DOHH2 (cell line): ENCODE measurements at regions not wholly inside any gene's neighbourhood (a gene's known extent, or its start where the extent isn't known, plus 50 kb on each side); places are given as distances from the start of the nearest gene placed in this dataset.

ENCODE experiments used
- H3F3A ChIP-seq: fragments of 200-600 bp; sonication (generic), shearing (Covaris generic); 2 replicates; pipeline ENCODE4 v1.6.0; 2016; ENCODE audit warnings: antibody characterized with exemption, mild to moderate bottlenecking; ENCODE audit not compliant: control insufficient read depth, insufficient read depth
- H3K27ac ChIP-seq: fragments of 200-600 bp; sonication (generic); 2 replicates; pipeline ENCODE4 v1.5.1; 2014; ENCODE audit warnings: low read depth, mild to moderate bottlenecking, low read length, moderate library complexity
- H3K27me3 ChIP-seq: fragments of 200-600 bp; sonication (generic); 2 replicates; pipeline ENCODE4 v1.6.1; 2014; ENCODE audit warnings: mild to moderate bottlenecking, low read length, mixed read lengths; ENCODE audit not compliant: control insufficient read depth
- H3K36me3 ChIP-seq: fragments of 200-600 bp; sonication (generic); 2 replicates; pipeline ENCODE4 v1.6.1; 2014; ENCODE audit warnings: mild to moderate bottlenecking, low read length, moderate library complexity, mixed read lengths; ENCODE audit not compliant: control insufficient read depth
- H3K4me1 ChIP-seq: fragments of 200-600 bp; sonication (generic); 2 replicates; pipeline ENCODE4 v1.6.1; 2014; ENCODE audit warnings: mild to moderate bottlenecking, low read length, mixed read lengths; ENCODE audit not compliant: control insufficient read depth
- H3K4me2 ChIP-seq: fragments of 200-600 bp; sonication (generic); 2 replicates; pipeline ENCODE4 v1.6.0; 2014; ENCODE audit warnings: mild to moderate bottlenecking, low read length, moderate library complexity
- H3K4me3 ChIP-seq: fragments of 200-600 bp; sonication (generic); 2 replicates; pipeline ENCODE4 v1.5.1; 2014; ENCODE audit warnings: mild to moderate bottlenecking, low read length, mixed read lengths
- H3K79me2 ChIP-seq: fragments of 200-600 bp; sonication (generic); 2 replicates; pipeline ENCODE4 v1.6.1; 2014; ENCODE audit warnings: mild to moderate bottlenecking, low read length, mixed read lengths; ENCODE audit not compliant: control insufficient read depth
- H3K9me2 ChIP-seq: fragments of 200-600 bp; sonication (generic); replicated peaks from 2 replicates; pipeline ENCODE4 v1.6.1; 2014; ENCODE audit warnings: mild to moderate bottlenecking, low read length, mixed read lengths; ENCODE audit not compliant: control insufficient read depth
- H3K9me3 ChIP-seq: fragments of 200-600 bp; sonication (generic); 2 replicates; pipeline ENCODE4 v1.6.1; 2014; ENCODE audit warnings: antibody characterized with exemption, low read length, mixed read lengths; ENCODE audit not compliant: control insufficient read depth, insufficient read depth
- H4K20me1 ChIP-seq: fragments of 200-600 bp; sonication (generic); 2 replicates; pipeline ENCODE4 v1.6.0; 2014; ENCODE audit warnings: low read depth, mild to moderate bottlenecking, antibody characterized with exemption, low read length, moderate library complexity; ENCODE audit not compliant: control insufficient read depth, insufficient read depth
- CTCF ChIP-seq: fragments of 200-600 bp; sonication (generic); IDR thresholded peaks from one replicate; pipeline ENCODE4 v1.5.1; 2014; ENCODE audit warnings: antibody characterized with exemption, mild to moderate bottlenecking, low read depth, low read length; ENCODE audit not compliant: poor library complexity, severe bottlenecking
- EZH2phosphoT487 ChIP-seq: fragments of 200-600 bp; sonication (generic); IDR thresholded peaks from 2 replicates; pipeline ENCODE4 v1.6.1; 2017; ENCODE audit warnings: borderline replicate concordance, mild to moderate bottlenecking, antibody characterized with exemption, low read length, moderate library complexity, mixed read lengths

- no peak overlapping the region for H3K27ac ChIP-seq
- H4K20me1 ChIP-seq, result no peaks in the 10 kb centered on the region
- 0 out of 2 replicates have a peak, but pooled peaks cover 4% of the 10 kb centered on the region for H3K4me1 ChIP-seq
- H3K9me3 ChIP-seq, result no peaks in the 10 kb centered on the region
- no peak for TF ChIP-seq EZH2phosphoT487
- no peak for TF ChIP-seq CTCF
- H3K4me2 ChIP-seq, result no peak overlapping the region
- H3K4me3 ChIP-seq, result no peak overlapping the region
- H3K27me3 ChIP-seq, result peaks cover 18% of the 10 kb centered on the region
- H3K79me2 ChIP-seq, result no peaks in the 10 kb centered on the region
- no peaks in the 10 kb centered on the region for H3K36me3 ChIP-seq
- no peaks in the 10 kb centered on the region for H3K9me2 ChIP-seq
- no peaks in the 10 kb centered on the region for H3F3A ChIP-seq
Measured at GRCh38 chr2:61710711-61711110, 143.1 kb downstream of the FAM161A start.

GRCh38 chr2:61707984-61708852, 145.6 kb downstream of the FAM161A start:
- Histone ChIP-seq H3K79me2 (no peaks in the 10 kb centered on the region), H4K20me1 (no peaks in the 10 kb centered on the region), H3K4me3 (no peak overlapping the region), H3K9me3 (no peaks in the 10 kb centered on the region), H3K27me3 (peaks cover 29% of the 10 kb centered on the region), H3K27ac (no peak overlapping the region), H3F3A (no peaks in the 10 kb centered on the region), H3K9me2 (no peaks in the 10 kb centered on the region), H3K36me3 (no peaks in the 10 kb centered on the region), H3K4me1 (0 out of 2 replicates have a peak, but pooled peaks cover 4% of the 10 kb centered on the region), H3K4me2 (no peak overlapping the region)
- TF ChIP-seq EZH2phosphoT487 (no peak), CTCF (no peak)

- Histone ChIP-seq H3K79me2 (no peaks in the 10 kb centered on the region), H3K4me1 (0 out of 2 replicates have a peak, but pooled peaks cover 4% of the 10 kb centered on the region), H3K27me3 (peaks cover 28% of the 10 kb centered on the region), H4K20me1 (no peaks in the 10 kb centered on the region), H3K27ac (no peak overlapping the region), H3K9me2 (no peaks in the 10 kb centered on the region), H3K4me3 (no peak overlapping the region), H3K9me3 (no peaks in the 10 kb centered on the region), H3F3A (no peaks in the 10 kb centered on the region), H3K36me3 (no peaks in the 10 kb centered on the region), H3K4me2 (no peak overlapping the region)
- no peak for TF ChIP-seq EZH2phosphoT487
- no peak for TF ChIP-seq CTCF
Measured at GRCh38 chr2:61705625-61706024, 148.2 kb downstream of the FAM161A start.
